ENCODE measurements at regions not wholly inside any gene's neighbourhood (a gene's known extent, or its start where the extent isn't known, plus 50 kb on each side); places are given as distances from the start of the nearest gene placed in this dataset.
"Not testable (repeated sequence)": the region's sequence is repeated elsewhere in the genome, so short reads cannot be mapped to it uniquely, and the experiment has no call there.

DNA sequence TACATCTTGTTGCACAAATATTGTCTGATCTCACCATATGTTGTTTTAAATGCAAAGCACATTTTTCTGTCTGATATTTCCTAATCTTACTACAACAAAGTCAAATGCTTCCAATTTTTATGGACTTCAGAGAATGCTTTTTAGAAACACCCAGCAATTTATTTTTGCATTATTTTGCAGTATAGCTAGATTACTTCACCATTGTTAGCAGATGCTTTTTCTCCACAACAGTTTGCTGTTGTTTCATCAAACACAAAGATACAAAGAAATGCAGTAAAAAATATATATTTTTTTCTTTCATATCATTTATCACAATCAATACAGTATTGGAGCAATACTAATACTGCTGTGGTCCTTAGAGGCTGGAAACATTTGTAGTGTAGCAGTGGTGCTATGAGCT is 674.4 kb downstream of the TMTC2 start:
- no peak for DNase-seq (ENCODE audit: low spot score)

DNA sequence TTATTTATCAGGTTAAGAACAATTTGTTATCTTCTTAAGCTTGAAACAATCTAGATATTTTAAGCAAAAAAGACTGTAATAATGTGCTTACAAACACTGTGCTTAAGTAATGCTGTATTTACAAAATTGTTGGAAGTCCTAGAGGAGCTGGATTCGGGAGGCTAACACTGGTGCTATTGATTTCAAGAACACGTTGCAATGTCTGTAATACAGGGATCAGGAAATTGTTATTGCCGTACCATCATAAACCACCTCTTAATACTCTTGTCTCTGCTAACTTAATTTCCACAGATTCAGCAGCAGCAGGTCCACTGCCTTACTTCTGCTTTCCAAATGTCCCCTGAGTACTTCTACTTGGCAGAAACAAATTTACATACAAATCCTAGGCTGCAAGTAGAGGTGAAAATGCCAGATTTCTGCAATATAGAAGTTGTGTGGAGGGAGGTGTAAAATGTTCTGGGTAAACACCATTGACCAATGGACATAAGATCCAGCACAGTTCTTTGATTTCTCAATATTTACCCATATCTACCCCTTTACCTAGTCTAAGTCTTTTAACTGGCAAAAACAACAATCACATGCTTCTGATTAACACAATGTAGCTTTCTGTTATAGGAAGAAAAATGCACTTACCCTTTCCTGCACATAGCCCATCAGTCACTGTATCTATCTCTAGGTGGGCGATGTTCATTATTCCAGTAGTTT is 663.4 kb downstream of the TMTC2 start:
- no peak for DNase-seq (ENCODE audit: low spot score)

DNA sequence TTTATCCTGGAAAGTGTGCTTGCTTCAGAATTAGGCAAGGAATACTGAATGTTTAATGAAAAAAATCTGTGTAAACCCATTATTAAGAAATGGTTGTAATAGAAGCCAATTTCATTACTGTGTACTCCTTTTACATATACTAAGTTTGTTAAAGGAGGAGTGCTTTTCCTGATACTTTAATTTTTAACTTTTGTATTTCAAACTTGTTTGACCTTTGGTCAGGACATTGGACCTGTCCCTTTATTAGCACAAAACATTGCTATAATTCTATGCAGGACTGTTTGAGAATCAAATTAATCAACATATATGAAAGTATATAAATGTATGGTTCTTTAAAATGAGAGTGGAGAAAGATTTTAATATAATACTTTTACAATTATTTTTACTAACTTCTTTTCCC is 659.6 kb downstream of the TMTC2 start:
- no peak for DNase-seq (ENCODE audit: low spot score)

DNA sequence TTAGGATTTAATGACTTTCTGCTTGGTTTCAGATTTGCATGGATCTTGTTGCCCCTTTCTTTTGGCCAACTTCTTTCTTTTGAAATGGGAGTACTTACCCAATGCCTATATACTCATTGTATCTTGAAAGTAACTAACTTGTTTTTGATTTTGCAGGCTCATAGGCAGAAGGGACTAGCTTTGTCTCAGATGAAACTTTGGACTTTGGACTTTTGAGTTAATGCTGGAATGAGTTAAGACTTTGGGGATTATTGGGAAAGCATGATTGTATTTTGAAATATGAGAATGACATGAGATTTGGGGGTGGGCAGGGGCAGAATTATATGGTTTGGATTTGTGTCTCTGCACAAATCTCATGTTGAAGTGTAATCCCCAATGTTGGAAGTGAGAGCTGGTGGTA is 657.1 kb downstream of the TMTC2 start:
- no peak for DNase-seq (ENCODE audit: low spot score)

DNA sequence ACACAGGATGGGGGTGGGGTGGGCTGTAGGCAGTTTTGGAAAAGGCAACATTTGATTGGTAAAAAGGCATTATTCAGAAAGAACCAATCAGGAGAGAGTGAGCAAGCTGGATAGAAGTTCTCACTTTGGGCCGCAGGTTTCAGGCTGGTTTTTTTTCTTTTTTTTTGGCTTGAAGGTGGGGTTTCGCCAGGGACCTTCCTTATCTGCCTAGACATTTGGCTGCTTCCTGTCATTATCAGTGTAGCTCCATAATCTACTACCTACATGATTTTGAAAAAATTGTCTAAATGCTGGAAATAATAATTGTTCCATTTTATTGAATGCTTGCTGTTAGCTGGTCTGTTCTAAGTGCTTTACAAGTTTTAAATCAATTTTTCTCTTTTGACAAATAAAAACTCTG is 649.0 kb downstream of the TMTC2 start:
- no peak for DNase-seq (ENCODE audit: low spot score)

DNA sequence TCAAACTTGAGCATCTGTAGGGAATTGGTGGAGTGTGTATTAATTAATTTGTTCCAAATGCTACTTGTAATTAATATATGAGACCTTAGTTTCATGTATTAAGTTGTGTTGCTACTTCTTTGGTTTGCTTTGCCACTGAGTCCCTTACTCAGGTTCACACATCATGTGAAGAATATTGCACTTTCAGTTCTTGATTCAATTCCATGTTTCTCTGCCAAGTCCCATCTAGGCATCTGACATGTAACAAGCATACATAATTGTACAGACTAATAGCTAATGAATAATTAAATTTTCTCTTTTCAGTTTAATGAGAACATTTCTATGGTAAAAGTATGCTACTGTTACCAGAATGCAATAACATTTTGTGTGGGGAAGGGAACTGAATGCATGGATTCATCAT is 640.0 kb downstream of the TMTC2 start:
- no peak for DNase-seq (ENCODE audit: low spot score)

DNA sequence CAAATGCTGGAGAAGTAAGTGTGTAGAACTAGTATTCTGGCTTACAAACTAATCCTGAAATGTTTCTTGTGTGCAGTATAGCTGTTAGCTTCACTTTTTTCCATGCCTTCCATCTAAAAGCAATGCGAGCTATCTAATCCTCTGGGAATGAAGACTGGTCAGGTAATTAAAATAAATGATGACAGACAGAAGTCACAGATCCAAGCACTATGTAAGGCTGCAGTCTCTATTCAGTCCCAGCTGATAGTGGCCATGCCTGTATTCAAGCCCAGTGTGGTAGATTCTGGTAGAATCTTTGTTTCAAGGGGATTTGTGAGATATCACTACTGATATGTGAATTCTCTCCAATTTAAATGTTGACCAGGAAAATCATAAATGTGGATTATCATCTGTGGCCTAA is 637.2 kb downstream of the TMTC2 start:
- no peak for DNase-seq (ENCODE audit: low spot score)

DNA sequence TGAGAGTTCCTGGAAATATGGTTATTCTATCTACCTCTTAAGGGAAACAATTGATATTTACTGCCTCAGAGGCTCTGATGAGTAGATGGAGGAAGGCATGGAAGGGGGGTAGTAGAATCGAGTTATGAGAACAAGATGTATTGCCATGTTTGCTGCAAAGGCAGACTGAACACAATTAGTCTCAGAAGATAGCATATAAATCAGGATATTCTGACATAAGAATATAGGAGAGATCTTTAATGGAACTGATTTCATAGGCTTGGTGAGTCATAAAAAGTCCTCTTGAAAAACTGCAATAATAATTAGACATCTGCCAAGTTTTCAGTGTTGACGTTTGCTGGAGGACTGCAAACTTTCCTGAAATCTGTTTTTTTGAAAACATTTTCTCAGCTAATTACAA is 636.1 kb downstream of the TMTC2 start:
- no peak for DNase-seq (ENCODE audit: low spot score)

DNA sequence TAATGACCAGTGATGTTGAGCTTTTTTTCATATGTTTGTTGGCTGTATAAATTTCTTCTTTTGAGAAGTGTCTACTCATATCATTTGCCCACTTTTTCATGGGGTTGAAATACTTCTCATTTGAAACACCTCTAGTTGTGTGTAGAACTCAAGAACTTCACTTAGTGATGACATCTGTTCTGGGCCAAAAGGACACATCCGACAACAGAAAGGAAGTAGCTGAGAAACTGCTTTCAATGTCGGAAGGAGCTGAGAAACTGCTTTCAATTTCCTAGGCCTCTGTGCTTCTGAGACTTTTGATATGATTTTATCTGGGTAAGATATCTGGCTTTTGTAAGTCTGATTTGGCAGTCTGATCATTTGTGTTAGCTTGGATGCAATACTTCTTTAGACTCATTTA is 635.3 kb downstream of the TMTC2 start:
- DNase-seq (ENCODE audit: low spot score), result no peak

DNA sequence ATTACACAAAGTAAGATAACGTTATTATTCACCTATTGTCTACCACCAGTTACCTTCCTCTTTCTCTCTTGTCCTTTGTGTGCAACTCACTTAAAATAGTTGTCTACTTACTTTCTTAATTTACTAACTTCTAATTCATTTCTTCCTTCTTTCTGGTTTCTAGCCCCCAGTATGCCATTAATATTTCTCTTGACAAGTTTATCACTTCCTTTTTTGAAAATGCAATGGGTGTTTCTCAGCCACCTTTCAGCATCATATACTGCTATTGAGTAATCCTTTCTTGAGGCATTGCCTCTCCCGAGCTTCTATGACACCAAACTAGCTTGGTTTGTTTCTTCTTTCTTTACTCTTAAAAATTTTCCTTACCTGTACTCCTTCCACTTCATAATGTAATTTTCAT is 633.6 kb downstream of the TMTC2 start:
- no peak for DNase-seq (ENCODE audit: low spot score)

DNA sequence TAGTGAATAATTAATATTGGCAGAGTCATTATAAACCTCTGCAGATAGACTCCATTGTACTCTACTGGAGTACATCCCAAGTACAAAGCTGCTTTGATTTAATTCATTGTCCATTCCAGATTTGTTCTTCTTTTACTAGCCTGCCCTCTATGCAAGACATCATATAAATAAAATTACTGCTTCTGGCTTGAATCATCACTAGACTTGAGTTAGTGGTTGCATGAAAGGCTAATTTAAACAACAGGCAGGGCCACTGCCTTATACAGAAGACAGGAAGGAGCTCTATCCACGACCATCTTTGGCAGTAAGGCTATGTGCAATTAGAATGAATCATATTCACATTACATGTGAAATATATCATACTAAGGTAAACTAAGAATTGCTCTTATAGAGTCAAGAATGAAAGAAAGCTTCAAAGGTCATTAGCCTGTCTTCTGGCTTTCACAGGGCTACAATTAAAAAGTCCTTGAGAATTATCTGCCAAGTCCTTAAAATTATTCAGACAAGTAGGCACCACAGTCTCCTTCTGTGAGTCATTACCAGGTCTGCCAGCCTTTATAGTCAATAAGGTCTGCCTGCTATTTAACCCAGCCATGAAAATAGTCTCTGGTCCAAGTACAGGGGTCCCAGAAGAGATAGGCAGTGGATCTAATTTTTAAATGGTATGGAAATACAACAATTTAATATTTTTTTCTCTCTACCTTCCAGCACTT is 631.8 kb downstream of the TMTC2 start:
- no peak for DNase-seq (ENCODE audit: low spot score)

DNA sequence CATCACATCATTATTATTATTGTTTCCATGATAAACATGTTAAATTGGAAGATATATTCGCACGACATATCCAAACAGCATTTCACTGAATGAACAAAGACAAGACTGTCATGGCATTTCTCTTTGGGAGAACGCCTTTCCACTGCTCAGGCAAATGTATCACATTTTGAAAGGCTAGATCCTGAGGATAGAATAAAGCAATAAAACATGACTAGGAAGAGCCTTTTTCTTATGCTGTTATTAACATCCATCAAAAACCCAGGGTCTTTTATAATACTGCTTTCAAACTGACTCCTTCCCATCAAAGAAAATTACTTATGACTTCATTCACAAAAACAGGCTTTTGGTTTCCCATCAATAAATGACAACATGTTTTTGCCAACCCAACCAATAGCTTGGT is 630.9 kb downstream of the TMTC2 start:
- no peak for DNase-seq (ENCODE audit: low spot score)

DNA sequence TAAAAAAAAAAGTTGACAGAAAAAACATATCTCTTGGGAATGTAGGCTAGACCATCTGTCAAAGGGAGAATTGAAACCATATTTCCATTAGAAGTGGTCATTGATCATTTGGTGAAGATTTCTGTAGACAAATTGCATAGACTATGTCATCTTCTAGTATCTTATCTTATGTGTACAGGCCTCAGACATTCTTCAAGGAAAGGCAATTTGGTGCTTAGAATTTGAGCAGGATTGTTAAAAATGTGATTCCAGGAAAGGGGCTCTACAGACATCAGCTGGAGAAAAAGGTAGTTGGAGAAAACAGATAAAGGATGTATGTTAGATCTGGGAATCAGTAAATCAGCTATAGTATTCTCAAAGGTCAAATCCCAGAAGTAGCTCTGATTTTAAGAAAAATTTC is 627.1 kb downstream of the TMTC2 start:
- no peak for DNase-seq (ENCODE audit: low spot score)

DNA sequence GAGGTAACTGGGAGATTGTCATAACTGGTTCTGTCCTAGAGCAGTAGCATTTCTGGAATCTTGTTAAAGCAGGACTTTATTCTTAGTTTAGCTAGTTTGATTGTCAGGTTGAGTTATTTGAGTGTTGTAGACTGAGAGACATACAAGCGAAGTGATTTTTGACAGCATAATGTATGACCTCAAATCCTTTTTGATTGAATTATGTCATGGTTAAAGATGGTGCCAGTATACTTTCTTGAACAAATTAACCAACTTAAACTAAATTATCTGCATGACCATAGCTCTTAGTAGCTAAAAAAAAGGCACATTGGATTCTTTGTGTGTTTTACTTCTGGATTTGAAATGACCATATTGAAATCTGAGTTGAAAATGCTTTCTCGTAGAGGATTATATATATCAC is 626.6 kb downstream of the TMTC2 start:
- no peak for DNase-seq (ENCODE audit: low spot score)

DNA sequence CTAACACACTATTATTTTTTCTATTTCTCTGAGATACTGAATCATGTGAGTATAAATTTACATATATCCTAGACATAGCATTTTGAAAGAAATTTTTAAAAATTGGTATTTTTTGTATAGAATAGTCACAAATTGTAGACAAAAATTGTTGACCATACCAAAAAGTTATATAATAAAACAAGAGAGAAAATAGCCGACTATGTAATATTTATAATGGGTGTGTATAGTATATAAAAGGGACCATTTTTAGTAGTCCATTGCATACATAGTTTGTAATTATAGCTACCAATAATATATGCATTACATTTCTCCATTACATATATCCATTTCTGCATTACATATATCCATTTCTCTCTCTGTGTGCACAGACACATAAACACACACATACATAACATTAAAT is 590.2 kb downstream of the TMTC2 start:
- DNase-seq (ENCODE audit: low spot score), result no peak

DNA sequence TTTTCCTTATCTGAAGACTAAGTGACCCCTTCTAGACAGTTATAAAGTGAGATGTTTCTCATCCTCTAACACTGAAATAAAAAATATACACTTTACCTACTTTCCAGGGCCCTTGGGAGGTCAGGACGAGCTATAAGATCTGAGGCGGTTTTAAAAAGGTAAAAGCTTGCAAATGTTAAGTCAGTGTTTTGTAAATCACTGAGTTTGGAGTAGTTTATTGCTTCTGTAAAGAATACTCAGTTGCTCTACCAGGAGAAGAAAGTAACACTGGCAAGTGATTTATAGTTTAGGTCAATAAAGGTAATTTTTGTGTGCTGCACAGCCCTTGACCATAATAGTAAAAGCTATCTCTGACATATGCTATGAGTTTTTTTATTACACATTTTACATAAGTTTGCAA is 584.5 kb downstream of the TMTC2 start:
- DNase-seq (ENCODE audit: low spot score), result no peak

DNA sequence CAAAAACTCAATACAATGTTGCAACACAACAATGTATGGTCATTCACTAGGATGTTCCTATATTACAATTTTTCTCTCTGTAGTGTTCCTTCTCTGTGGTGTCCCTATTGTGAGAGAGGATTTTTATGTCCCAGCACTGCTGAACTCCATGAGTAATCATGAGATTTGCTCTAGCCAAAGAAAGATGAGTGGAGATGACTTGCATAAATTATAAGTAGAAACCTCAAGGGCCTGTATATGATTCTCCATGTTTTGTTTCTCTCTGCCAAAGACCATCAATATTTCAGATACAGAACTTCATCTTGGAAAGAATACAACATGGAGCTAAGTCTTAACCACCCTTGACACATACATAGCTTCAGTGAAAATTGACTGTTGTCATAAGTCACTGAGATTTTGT is 579.1 kb downstream of the TMTC2 start:
- no peak for DNase-seq (ENCODE audit: low spot score)

DNA sequence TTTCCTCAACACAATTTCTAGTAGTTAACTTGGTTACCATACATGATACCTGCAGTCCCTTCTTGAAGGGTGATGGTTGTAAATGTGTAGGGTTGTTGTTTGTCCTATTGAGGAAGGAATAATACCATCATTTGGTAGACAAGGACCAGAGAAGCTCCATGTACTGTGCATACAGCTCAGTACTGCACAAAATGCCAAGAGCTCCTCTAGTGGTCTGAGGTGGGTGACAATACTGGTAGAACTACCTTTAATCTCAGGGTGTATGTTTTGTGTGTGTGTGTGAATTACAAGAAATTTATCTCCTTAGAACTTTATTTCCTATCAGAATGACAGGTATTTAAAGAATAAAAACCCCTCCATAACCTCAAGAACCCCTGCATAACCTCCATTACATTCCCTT is 575.3 kb downstream of the TMTC2 start:
- no peak for DNase-seq (ENCODE audit: low spot score)

DNA sequence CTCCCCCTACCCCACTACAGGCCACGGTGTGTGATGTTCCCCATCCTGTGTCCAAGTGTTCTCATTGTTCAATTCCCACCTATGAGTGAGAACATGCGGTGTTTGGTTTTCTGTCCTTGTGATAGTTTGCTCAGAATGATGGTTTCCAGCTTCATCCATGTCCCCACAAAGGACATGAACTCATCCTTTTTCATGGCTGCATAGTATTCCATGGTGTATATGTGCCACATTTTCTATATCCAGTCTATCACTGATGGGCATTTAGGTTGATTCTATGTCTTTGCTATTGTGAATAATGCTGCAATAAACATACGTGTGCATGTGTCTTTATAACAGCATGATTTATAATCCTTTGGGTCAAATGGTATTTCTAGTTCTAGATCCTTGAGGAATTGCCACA is 573.4 kb downstream of the TMTC2 start:
- DNase-seq (ENCODE audit: low spot score), result not testable (repeated sequence)

DNA sequence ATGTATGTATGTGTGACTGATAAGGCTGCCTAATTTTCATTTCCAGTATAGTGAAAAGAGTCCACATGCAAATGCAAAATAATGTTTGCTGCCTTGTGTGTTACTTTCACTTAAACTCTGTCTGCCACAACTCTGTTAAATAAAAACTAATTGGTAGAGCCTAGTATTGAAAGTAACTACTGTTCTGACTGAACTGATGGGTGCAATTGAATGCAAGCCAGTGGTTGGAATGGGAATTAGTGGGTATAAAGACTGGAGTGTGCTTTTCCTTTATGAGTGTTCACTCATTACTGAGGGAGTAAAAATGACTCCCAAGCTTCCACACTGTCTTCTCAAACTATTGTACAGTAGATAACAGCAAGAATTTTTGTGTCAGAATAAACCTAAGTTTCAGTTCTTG is 571.0 kb downstream of the TMTC2 start:
- DNase-seq (ENCODE audit: low spot score), result no peak

DNA sequence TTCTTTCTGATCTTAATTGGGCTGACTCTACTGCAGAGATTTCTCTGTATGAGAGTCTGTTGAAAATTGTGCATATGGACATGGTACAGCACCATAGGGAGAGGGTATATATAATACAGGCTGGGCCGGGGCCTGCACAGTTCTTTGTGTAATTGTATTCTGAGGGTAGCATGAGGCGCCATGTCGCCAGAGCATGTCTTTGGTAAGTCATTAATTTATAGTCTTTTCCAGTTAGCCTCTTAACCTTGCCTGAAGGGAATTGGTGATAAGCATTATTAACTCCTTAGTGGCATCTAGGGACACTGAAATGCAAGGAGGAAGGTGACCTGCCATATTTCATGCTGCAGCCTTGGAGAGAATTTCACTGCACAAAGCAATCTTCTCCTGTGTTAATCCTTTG is 569.9 kb downstream of the TMTC2 start:
- no peak for DNase-seq (ENCODE audit: low spot score)

DNA sequence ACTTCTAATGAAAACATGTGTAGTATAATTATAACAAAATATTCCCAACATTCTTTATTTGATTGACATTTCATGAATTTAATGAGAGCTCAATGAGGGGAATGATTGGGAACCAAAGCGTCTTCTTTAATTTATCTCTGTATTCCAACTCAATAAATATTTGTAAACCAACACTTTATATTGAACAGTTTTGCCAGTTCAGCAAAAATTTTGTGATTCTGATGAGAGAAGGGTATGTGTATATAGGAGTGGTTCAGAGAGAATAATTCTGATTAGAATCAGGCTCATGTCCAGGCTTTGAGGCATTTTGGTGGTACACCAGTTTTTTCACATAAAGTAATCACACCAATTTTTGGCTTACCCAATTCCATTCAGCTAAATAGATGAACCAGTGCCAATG is 564.2 kb downstream of the TMTC2 start:
- DNase-seq (ENCODE audit: low spot score), result no peak

DNA sequence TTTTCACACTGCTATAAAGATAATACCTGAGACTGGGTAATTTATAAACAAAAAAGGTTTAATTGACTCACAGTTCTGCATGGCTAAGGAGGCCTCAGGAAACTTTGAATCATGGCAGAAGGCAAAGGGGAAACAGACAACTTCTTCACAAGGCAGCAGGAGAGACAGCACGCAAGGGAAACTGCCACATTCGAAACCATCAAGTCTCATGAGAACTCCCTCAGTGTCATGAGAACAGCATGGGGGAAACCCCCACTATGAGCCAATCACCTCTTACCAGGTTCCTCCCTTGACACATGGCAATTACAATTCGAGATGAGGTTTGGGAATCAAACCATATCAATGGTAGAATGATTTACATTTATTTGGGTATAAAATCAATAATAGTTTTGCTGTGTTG is 558.5 kb downstream of the TMTC2 start:
- no peak for DNase-seq (ENCODE audit: low spot score)

DNA sequence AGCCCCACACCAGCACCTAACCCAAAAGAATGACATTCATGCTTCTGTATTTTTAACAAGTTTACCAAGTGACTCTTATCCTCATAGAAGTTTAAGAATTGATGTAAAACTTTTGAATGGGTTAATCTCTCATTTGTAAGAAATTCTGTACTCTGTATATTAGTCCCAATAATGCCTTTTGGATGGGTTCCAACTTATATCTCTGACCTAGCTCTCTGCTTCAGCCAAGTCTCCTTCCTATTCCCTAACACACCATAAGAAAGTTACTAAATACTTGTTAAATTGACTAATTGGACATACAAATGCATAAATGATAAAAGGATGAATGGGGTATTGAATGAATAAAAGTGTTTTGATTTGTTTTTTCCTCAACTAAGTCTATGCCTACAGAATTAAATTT is 557.3 kb downstream of the TMTC2 start:
- no peak for DNase-seq (ENCODE audit: low spot score)

Measured in A172 (cell line).